Nephron progenitor cell (in vitro differentiated cells): ENCODE measurements at regions not wholly inside any gene's neighbourhood (a gene's known extent, or its start where the extent isn't known, plus 50 kb on each side); places are given as distances from the start of the nearest gene placed in this dataset.

Experiments used
- DNase-seq: peaks from one replicate; pipeline ENCODE4 v3.0.0; 2021
- H3K27ac Mint-ChIP-seq: 2 replicates; pipeline ENCODE4 v1.8.0; 2021; ENCODE audit warnings: mild to moderate bottlenecking, moderate library complexity, mixed read lengths
- H3K27me3 Mint-ChIP-seq: 2 replicates; pipeline ENCODE4 v1.8.0; 2021; ENCODE audit warnings: mild to moderate bottlenecking, low read depth, mixed read lengths; ENCODE audit not compliant: poor library complexity
- H3K36me3 Mint-ChIP-seq: 2 replicates; pipeline ENCODE4 v1.8.0; 2021; ENCODE audit warnings: low read depth, mixed read lengths
- H3K4me1 Mint-ChIP-seq: 2 replicates; pipeline ENCODE4 v1.8.0; 2021; ENCODE audit warnings: mixed read lengths
- H3K4me3 Mint-ChIP-seq: 2 replicates; pipeline ENCODE4 v1.8.0; 2021; ENCODE audit warnings: mild to moderate bottlenecking, moderate library complexity, mixed read lengths
- H3K9me3 Mint-ChIP-seq: 2 replicates; pipeline ENCODE4 v1.8.0; 2021; ENCODE audit warnings: mild to moderate bottlenecking, moderate library complexity, mixed read lengths
- CTCF ChIP-seq: fragments of 200-600 bp; sonication (generic); IDR thresholded peaks from 2 replicates; pipeline ENCODE4 v1.5.0; 2021; ENCODE audit warnings: antibody characterized with exemption

- Mint-ChIP-seq H3K36me3 (no peaks in the 10 kb centered on the region), H3K9me3 (no peaks in the 10 kb centered on the region), H3K27me3 (peaks cover 39% of the 10 kb centered on the region), H3K4me3 (no peak overlapping the region), H3K27ac (no peak overlapping the region), H3K4me1 (peaks cover 7% of the 10 kb centered on the region)
- no peak for TF ChIP-seq CTCF
- DNase-seq = no peak
Measured at GRCh38 chr10:123455861-123456260, 210.3 kb upstream of the GPR26 start.

- no peaks in the 10 kb centered on the region for H3K9me3 Mint-ChIP-seq
- peaks cover 31% of the 10 kb centered on the region for H3K4me1 Mint-ChIP-seq
- H3K4me3 Mint-ChIP-seq = no peak overlapping the region
- peaks cover 47% of the 10 kb centered on the region for H3K27me3 Mint-ChIP-seq
- no peak for TF ChIP-seq CTCF
- no peak for DNase-seq
- H3K27ac Mint-ChIP-seq = no peak overlapping the region
- H3K36me3 Mint-ChIP-seq = no peaks in the 10 kb centered on the region
Measured at GRCh38 chr10:123458933-123459332, 207.2 kb upstream of the GPR26 start.

GRCh38 chr10:123459371-123460091 lies 206.6 kb upstream of the GPR26 start:
- no peaks in the 10 kb centered on the region for H3K9me3 Mint-ChIP-seq
- TF ChIP-seq CTCF = no peak
- no peak overlapping the region for H3K27ac Mint-ChIP-seq
- no peak overlapping the region for H3K4me3 Mint-ChIP-seq
- H3K36me3 Mint-ChIP-seq = no peaks in the 10 kb centered on the region
- DNase-seq = no peak
- peaks cover 31% of the 10 kb centered on the region for H3K4me1 Mint-ChIP-seq
- H3K27me3 Mint-ChIP-seq = peaks cover 48% of the 10 kb centered on the region

GRCh38 chr10:123462246-123462645 lies 203.9 kb upstream of the GPR26 start:
- no peaks in the 10 kb centered on the region for H3K9me3 Mint-ChIP-seq
- DNase-seq = no peak
- H3K36me3 Mint-ChIP-seq = no peaks in the 10 kb centered on the region
- no peak overlapping the region for H3K27ac Mint-ChIP-seq
- TF ChIP-seq CTCF = no peak
- no peak overlapping the region for H3K4me3 Mint-ChIP-seq
- H3K4me1 Mint-ChIP-seq = peaks cover 31% of the 10 kb centered on the region
- H3K27me3 Mint-ChIP-seq = peaks cover 50% of the 10 kb centered on the region

- H3K27me3 Mint-ChIP-seq = peaks cover 46% of the 10 kb centered on the region
- H3K4me3 Mint-ChIP-seq = no peak overlapping the region
- no peak for TF ChIP-seq CTCF
- peaks cover 31% of the 10 kb centered on the region for H3K4me1 Mint-ChIP-seq
- H3K36me3 Mint-ChIP-seq = no peaks in the 10 kb centered on the region
- no peaks in the 10 kb centered on the region for H3K9me3 Mint-ChIP-seq
- H3K27ac Mint-ChIP-seq = no peak overlapping the region
- no peak for DNase-seq
Measured at GRCh38 chr10:123462756-123463155, 203.4 kb upstream of the GPR26 start.

- Mint-ChIP-seq H3K4me1 (peaks cover 31% of the 10 kb centered on the region), H3K27ac (no peak overlapping the region), H3K4me3 (no peak overlapping the region), H3K36me3 (no peaks in the 10 kb centered on the region), H3K9me3 (no peaks in the 10 kb centered on the region), H3K27me3 (peaks cover 46% of the 10 kb centered on the region)
- no peak for DNase-seq
- no peak for TF ChIP-seq CTCF
Measured at GRCh38 chr10:123463181-123463580, 203.0 kb upstream of the GPR26 start.
